NCI-H1930 (cell line): ENCODE measurements at regions not wholly inside any gene's neighbourhood (a gene's known extent, or its start where the extent isn't known, plus 50 kb on each side); places are given as distances from the start of the nearest gene placed in this dataset.

ENCODE experiments used
- DNase-seq, 2 experiments: peaks; one replicate each; lab custom pipeline; 2025; lab: John Stamatoyannopoulos, UW

DNA sequence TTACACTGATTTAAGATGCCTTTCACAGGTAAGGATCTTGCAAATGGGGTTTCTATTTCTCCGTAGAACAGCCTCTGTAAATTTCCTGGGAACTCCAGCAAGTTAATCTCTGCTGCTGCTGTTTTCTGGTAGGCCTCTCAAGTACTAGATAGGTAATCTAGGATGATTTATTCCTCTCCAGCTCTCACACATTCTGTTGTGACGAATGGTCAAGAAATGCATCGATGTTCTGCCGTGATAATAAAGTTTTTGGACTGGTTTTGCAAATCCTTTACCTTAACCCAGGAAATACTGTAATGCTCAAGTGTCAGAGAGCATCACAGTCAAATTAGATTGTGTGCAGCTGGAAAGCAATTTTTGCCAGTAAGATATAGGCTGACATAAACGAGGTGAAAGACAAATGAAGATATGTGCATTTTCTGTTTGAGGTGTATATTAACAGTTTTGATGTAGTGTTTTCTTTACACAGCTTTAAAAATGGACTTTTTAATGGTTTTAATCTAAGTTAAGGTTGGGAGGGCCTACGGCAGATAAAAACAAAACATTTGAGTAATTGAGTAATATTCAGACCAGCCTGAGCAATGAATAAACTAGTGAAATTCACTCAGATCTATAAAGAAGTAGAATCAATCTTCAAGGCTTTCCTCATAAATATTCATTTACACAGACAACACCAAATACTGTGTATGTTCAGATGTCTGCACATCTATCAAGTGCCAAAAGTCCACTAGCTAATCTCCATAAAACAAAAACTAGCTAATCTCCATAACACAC is 300.6 kb upstream of the EDIL3 start:
- no peak for DNase-seq

- DNase-seq, result no peak
Observed at GRCh38 chr5:84683594-84683993, 298.9 kb upstream of the EDIL3 start.

DNA sequence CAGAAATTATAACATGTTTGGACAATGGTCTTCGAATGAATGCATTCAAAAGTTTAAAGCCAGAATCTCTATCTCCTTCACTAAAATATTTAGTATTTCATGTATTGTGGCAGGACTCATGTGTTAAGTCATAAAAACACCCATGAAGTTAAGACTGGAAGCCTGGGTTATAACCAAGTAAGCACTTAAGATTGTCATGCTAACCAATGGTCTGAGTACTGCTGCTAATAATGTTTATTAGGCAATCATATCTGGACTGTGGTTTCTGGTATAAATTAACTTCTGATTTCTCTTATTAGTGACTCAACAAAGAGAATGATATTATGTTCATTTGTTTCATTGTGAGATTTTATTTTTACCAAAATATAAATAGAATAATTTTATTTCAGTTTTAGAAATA is 297.9 kb upstream of the EDIL3 start:
- no peak for DNase-seq

GRCh38 chr5:84680908-84681307 is 296.2 kb upstream of the EDIL3 start:
- no peak for DNase-seq

DNA sequence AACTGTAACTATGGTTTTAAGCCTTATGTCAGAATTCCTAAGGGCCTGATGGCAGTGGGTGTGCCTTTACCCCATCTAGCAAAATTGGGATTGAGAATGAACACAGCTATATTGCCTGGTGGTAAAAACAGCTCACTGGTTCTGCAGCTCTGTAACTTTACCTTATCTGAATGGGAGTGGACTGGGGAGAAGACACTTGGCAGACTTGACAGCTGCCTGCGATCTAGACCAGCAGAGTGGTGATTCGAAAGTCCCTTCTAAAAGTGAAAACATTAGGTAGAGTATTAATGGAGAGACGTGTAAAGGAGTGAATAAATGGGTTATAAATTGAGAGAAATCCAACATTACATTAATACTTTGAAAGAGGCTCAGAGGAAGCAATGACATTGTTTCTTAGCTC is 289.1 kb upstream of the EDIL3 start:
- DNase-seq, result no peak

DNA sequence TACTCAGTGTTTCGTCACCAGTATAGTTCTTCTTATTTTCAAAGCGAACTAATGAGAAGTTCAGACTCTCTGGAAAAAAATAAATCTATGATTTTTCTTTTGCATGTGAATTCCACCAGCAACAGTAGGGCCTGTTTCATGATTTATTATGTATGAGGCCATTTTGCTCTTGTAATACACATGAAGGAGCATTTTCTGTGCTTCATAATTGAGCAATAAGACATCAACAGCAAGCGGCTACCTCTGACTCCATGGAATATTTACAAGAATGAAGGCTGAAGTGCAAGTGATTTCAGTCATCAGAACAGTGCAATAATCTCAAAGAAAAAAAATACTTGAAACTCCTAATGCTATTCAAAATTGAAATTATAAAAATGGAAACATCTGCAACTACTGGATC is 282.9 kb upstream of the EDIL3 start:
- DNase-seq, result no peak

DNA sequence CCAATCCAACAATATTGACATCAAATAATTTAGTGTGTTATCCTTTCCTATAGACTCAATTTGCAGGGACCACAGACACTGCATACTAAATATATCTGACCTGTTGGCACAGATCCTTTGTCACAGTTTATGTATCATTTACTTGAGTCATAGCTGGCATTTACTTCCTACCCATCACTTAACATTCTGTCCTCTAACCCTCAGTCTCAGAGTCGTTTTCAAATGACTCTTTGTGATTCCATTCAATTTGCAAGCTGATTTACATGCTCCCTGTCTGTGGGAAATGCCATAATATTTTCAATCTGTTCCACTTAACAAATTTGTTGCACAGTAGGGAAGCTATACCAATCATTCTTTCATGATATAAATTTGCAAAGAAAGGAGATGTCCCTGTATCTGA is 265.7 kb upstream of the EDIL3 start:
- DNase-seq, result no peak

DNA sequence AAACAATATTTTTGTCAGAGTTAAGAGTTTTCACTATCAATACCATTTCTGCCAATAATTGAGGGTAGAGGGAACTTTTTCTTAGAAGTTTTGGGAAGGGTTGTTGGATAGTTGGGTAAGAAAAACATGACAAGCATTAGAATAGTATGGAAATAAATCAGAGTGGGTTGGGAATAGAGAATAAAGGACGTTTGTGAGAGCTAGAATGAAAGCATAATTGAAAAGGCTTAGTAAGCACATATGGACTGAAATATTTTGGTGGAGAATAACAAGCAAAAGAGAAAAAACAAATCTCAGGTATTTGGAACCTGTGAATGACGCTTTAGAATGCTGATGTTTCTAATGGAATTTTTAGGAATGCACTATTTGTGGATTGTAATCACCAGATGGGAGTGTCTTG is 262.9 kb upstream of the EDIL3 start:
- no peak for DNase-seq

DNA sequence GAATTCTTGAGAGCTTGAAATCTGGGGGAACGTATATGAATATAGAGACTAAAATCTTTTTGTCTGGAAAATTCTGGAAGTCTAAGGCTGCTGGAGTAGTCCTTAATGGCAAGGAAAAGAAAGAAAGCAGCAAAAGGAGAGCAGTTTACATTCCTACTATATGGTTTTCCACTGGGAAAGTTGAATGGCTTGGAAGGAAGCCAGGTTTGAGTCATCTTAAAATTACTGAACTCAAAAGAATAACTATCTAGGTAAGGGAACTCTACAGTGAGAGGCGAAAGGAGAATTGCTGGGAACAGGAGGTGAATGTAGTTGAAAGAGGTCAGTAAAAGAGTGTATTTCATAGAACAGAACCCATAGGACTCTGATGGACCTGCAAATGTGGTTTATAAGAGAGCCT is 258.1 kb upstream of the EDIL3 start:
- DNase-seq, result no peak

- DNase-seq, result no peak
Observed at GRCh38 chr5:84642324-84642723, 257.6 kb upstream of the EDIL3 start.

GRCh38 chr5:84637662-84638375 is 253.1 kb upstream of the EDIL3 start:
- no peak for DNase-seq

- no peak for DNase-seq
Observed at GRCh38 chr5:84635235-84636055, 250.8 kb upstream of the EDIL3 start.

DNA sequence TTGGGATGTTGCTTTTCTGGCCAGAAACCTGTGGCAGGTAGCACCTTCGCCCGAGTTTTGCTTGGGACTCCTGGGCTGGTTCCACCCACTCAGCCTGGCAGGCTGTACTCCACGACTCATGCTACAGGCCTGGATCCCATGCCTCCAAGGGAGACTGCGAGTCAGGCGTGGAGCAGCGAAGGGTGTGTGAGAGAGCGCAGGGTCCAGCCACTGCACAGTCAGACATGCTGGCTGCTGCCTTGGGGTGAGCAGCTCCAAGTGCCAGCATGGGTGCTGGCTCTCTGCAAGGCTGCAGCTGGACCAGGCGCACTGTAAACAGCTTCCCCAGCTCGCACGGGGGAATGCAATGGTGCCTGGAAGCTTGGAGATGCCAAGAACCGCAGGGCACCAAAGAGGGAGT is 249.6 kb upstream of the EDIL3 start:
- no peak for DNase-seq

- DNase-seq, result no peak
Observed at GRCh38 chr5:84632418-84632817, 247.7 kb upstream of the EDIL3 start.

- DNase-seq, result no peak
Observed at GRCh38 chr5:84628918-84629317, 244.2 kb upstream of the EDIL3 start.

GRCh38 chr5:84623019-84623418 is 238.3 kb upstream of the EDIL3 start:
- DNase-seq, result no peak

DNA sequence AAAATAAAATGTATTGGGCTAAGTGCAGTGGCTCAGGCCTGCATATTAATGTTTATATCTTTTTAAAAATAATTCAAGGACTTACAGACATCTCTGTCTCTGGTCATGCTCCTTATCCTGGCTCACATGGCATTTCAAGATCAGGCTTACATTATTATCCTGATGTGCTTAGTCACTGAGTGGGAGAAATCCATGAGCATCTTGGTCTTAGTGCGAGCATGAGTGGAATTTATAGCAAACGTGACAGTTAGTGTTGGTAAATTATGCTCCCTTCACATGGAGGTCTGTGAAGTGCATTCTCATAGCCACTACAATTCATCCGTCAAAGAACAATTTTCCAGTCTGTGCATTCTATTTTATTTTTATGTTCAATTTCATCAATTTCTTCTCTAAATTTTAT is 237.8 kb upstream of the EDIL3 start:
- no peak for DNase-seq

- no peak for DNase-seq
Observed at GRCh38 chr5:84618262-84618661, 233.6 kb upstream of the EDIL3 start.

- no peak for DNase-seq
Observed at GRCh38 chr5:84614906-84615305, 230.2 kb upstream of the EDIL3 start.

- DNase-seq, result no peak
Observed at GRCh38 chr5:84606784-84607183, 222.1 kb upstream of the EDIL3 start.

DNA sequence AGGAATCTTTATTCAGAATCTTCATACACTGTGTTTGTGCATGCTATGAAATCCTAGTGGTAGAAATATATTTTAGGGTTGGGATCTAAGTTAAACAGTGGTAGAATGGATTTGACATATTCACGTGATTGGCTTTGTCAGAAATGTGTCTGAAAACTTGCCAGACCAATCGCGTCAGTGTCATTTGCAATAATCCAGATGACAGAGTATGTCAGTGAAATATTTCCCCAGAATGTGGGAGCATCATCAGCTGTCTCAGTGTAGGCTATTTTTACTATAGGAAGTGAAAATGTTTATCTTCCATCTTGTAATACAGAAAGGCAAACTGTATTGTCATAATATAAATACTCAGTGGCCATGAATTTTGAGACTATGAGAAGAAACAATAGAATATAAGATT is 220.6 kb upstream of the EDIL3 start:
- no peak for DNase-seq

- no peak for DNase-seq
Observed at GRCh38 chr5:84603568-84604185, 219.0 kb upstream of the EDIL3 start.
